GM23338 (cell line): ENCODE measurements at regions not wholly inside any gene's neighbourhood (a gene's known extent, or its start where the extent isn't known, plus 50 kb on each side); places are given as distances from the start of the nearest gene placed in this dataset.

ENCODE experiments used
- ATAC-seq: fragments of 200-7000 bp; cut with Tn5 transposase; 3 replicates; pipeline ENCODE4 v1.9.1; 2020
- DNase-seq: peaks from one replicate; pipeline ENCODE4 v3.0.0-alpha.2; 2015; ENCODE audit warnings: low spot score
- H2AFZ ChIP-seq: fragments of 200-600 bp; sonication (generic); 2 replicates; pipeline ENCODE4 v1.8.0; 2016; ENCODE audit warnings: antibody characterized with exemption, mild to moderate bottlenecking, moderate library complexity
- H3F3A ChIP-seq: fragments of 200-600 bp; sonication (generic); replicated peaks from 2 replicates; pipeline ENCODE4 v1.8.0; 2017; ENCODE audit warnings: antibody characterized with exemption, mixed run types, low read depth
- H3K27ac ChIP-seq: fragments of 200-600 bp; sonication (generic); 2 replicates; pipeline ENCODE4 v1.6.1; 2016; ENCODE audit warnings: low read depth
- H3K27me3 ChIP-seq: fragments of 200-600 bp; sonication (generic); 2 replicates; pipeline ENCODE4 v1.8.0; 2016; ENCODE audit warnings: mild to moderate bottlenecking, mixed run types, moderate library complexity; ENCODE audit not compliant: insufficient read depth
- H3K36me3 ChIP-seq: fragments of 200-600 bp; sonication (generic); 2 replicates; pipeline ENCODE4 v1.8.0; 2016; ENCODE audit warnings: mild to moderate bottlenecking; ENCODE audit not compliant: insufficient read depth
- H3K4me1 ChIP-seq: fragments of 200-600 bp; sonication (generic); 2 replicates; pipeline ENCODE4 v1.8.0; 2016; ENCODE audit warnings: mild to moderate bottlenecking, moderate library complexity; ENCODE audit not compliant: insufficient read depth
- H3K4me2 ChIP-seq: fragments of 200-600 bp; sonication (generic); 2 replicates; pipeline ENCODE4 v1.7.1; 2017; ENCODE audit warnings: mixed run types
- H3K4me3 ChIP-seq: fragments of 200-600 bp; sonication (generic); 2 replicates; pipeline ENCODE4 v1.6.1; 2016; ENCODE audit warnings: mixed run types
- H3K79me2 ChIP-seq: fragments of 200-600 bp; sonication (generic); replicated peaks from 2 replicates; pipeline ENCODE4 v1.8.0; 2017; ENCODE audit warnings: mild to moderate bottlenecking; ENCODE audit not compliant: insufficient read depth
- H3K9me2 ChIP-seq: fragments of 200-600 bp; sonication (generic); 2 replicates; pipeline ENCODE4 v1.8.0; 2017; ENCODE audit not compliant: insufficient read depth
- H4K20me1 ChIP-seq: fragments of 200-600 bp; sonication (generic); replicated peaks from 2 replicates; pipeline ENCODE4 v1.8.0; 2017; ENCODE audit warnings: mild to moderate bottlenecking; ENCODE audit not compliant: insufficient read depth
- H3K27ac Mint-ChIP-seq: 2 replicates; pipeline ENCODE4 v1.8.0; 2020; ENCODE audit warnings: inconsistent platforms, mild to moderate bottlenecking, moderate library complexity, mixed read lengths
- H3K27me3 Mint-ChIP-seq: 3 replicates; pipeline ENCODE4 v1.8.0; 2022; ENCODE audit warnings: low read depth, mild to moderate bottlenecking, moderate library complexity, mixed read lengths, inconsistent platforms; ENCODE audit not compliant: insufficient read depth, poor library complexity
- H3K36me3 Mint-ChIP-seq: 3 replicates; pipeline ENCODE4 v1.8.0; 2021; ENCODE audit warnings: low read depth, mild to moderate bottlenecking, inconsistent platforms, moderate library complexity, mixed read lengths
- H3K4me1 Mint-ChIP-seq: 3 replicates; pipeline ENCODE4 v1.8.0; 2020; ENCODE audit warnings: mild to moderate bottlenecking, inconsistent platforms, mixed read lengths
- H3K4me3 Mint-ChIP-seq: 3 replicates; pipeline ENCODE4 v1.8.0; 2021; ENCODE audit warnings: moderate library complexity, mild to moderate bottlenecking, inconsistent platforms, mixed read lengths
- H3K9me3 Mint-ChIP-seq: 3 replicates; pipeline ENCODE4 v1.8.0; 2020; ENCODE audit warnings: moderate library complexity, mild to moderate bottlenecking, inconsistent platforms, mixed read lengths
- CTCF ChIP-seq, 2 experiments: fragments of 200-600 bp in 1 of 2; sonication (generic) in 1 of 2; conservative IDR thresholded peaks; 2 replicates each; pipeline versions ENCODE4 v1.5.1 to v1.6.1; 2016 to 2017; ENCODE audit warnings: antibody characterized with exemption in 2 of 2, low read depth in 2 of 2, mild to moderate bottlenecking in 2 of 2, moderate library complexity in 1 of 2
- ETS1 ChIP-seq: IDR thresholded peaks from 2 replicates; pipeline ENCODE4 v1.6.1; 2016; ENCODE audit warnings: antibody characterized with exemption
- EZH2 ChIP-seq: fragments of 200-600 bp; sonication (generic); IDR thresholded peaks from one replicate; pipeline ENCODE4 v1.8.0; 2017; ENCODE audit warnings: antibody characterized with exemption, mild to moderate bottlenecking, low read depth; ENCODE audit not compliant: unreplicated experiment
- EZH2phosphoT487 ChIP-seq: fragments of 200-600 bp; sonication (generic); IDR thresholded peaks from one replicate; pipeline ENCODE4 v1.8.1; 2018; ENCODE audit warnings: antibody characterized with exemption; ENCODE audit not compliant: unreplicated experiment
- JUNB ChIP-seq: IDR thresholded peaks from one replicate; pipeline ENCODE4 v1.6.1; 2016; ENCODE audit warnings: antibody characterized with exemption; ENCODE audit not compliant: unreplicated experiment
- STAT1 ChIP-seq: IDR thresholded peaks from one replicate; pipeline ENCODE4 v1.6.1; 2016; ENCODE audit warnings: antibody characterized with exemption; ENCODE audit not compliant: unreplicated experiment
- ZNF114 ChIP-seq: fragments of 250-450 bp; sonication (Bioruptor Pico); IDR thresholded peaks from 2 replicates; pipeline ENCODE4 v1.5.0; 2020; ENCODE audit warnings: mild to moderate bottlenecking, moderate library complexity
- ZNF331 ChIP-seq: fragments of 250-450 bp; sonication (Bioruptor Pico); IDR thresholded peaks from 2 replicates; pipeline ENCODE4 v1.5.0; 2020; ENCODE audit warnings: low read depth, mild to moderate bottlenecking, moderate library complexity
- ZNF462 ChIP-seq: fragments of 250-450 bp; sonication (Bioruptor Pico); IDR thresholded peaks from 2 replicates; pipeline ENCODE4 v1.5.0; 2020; ENCODE audit warnings: mild to moderate bottlenecking, moderate library complexity

GRCh38 chr6:9272671-9273070 is 837.3 kb upstream of the SLC35B3 start:
- H3K79me2 ChIP-seq, result no peaks in the 10 kb centered on the region
- no peak overlapping the region for H3K4me2 ChIP-seq
- Mint-ChIP-seq H3K4me3 (no peak overlapping the region), H3K36me3 (no peaks in the 10 kb centered on the region), H3K27me3 (no peaks in the 10 kb centered on the region), H3K4me1 (no peaks in the 10 kb centered on the region), H3K27ac (no peak overlapping the region), H3K9me3 (peaks cover 3% of the 10 kb centered on the region; the same call in 1 of the 3 replicates)
- TF ChIP-seq ZNF114 (CRISPR knock-in tag), result no peak
- TF ChIP-seq ZNF331 (CRISPR knock-in tag), result no peak
- no peak for TF ChIP-seq JUNB
- no peak for TF ChIP-seq EZH2
- TF ChIP-seq STAT1, result no peak
- TF ChIP-seq ETS1, result no peak
- TF ChIP-seq ZNF462 (CRISPR knock-in tag), result no peak
- no peak for TF ChIP-seq CTCF (conservative IDR thresholded peaks at IDR 0.05; ENCODE audit: low read depth in 2 of 2)
- no peak for TF ChIP-seq EZH2phosphoT487
- H3K27me3 ChIP-seq, result no peaks in the 10 kb centered on the region
- no peaks in the 10 kb centered on the region for H3K9me2 ChIP-seq
- no peak overlapping the region for H3K27ac ChIP-seq
- no peaks in the 10 kb centered on the region for H3F3A ChIP-seq
- no peaks in the 10 kb centered on the region for H4K20me1 ChIP-seq
- H3K4me3 ChIP-seq, result no peak overlapping the region
- no peak for ATAC-seq
- no peak for DNase-seq
- no peaks in the 10 kb centered on the region for H3K4me1 ChIP-seq
- H2AFZ ChIP-seq, result no peak overlapping the region
- H3K36me3 ChIP-seq, result no peaks in the 10 kb centered on the region
